Colonic mucosa (tissue), 4 donors: ENCODE measurements at regions not wholly inside any gene's neighbourhood (a gene's known extent, or its start where the extent isn't known, plus 50 kb on each side); places are given as distances from the start of the nearest gene placed in this dataset.

Source experiments
- DNase-seq: peaks from one replicate; pipeline ENCODE4 v3.0.0-alpha.2; 2020
- H3K27ac ChIP-seq: fragments of 200-600 bp; one replicate; pipeline ENCODE4 v1.8.0; 2021
- H3K27me3 ChIP-seq: fragments of 200-600 bp; one replicate; pipeline ENCODE4 v1.8.0; 2021
- H3K36me3 ChIP-seq: fragments of 200-600 bp; one replicate; pipeline ENCODE4 v1.8.0; 2021
- H3K4me1 ChIP-seq: fragments of 200-600 bp; one replicate; pipeline ENCODE4 v1.8.0; 2021; ENCODE audit warnings: mild to moderate bottlenecking
- H3K4me3 ChIP-seq: fragments of 200-600 bp; one replicate; pipeline ENCODE4 v1.8.0; 2021
- H3K9ac ChIP-seq, 2 donors: one replicate each; pipeline ENCODE4 v1.7.0; 2013; ENCODE audit warnings: control low read depth in 2 of 2, low read depth in 2 of 2, low read length in 2 of 2
- H3K9me3 ChIP-seq: fragments of 200-600 bp; one replicate; pipeline ENCODE4 v1.8.0; 2021
- CTCF ChIP-seq: fragments of 200-600 bp; IDR thresholded peaks from one replicate; pipeline ENCODE4 v1.8.0; 2022; ENCODE audit warnings: antibody characterized with exemption, mild to moderate bottlenecking
- intact Hi-C: fragments of 100-400 bp; cut with DNase I; formaldehyde crosslinking; loops from one replicate; pipeline ENCODE4 v1.14.1; 2022
- donor health status: healthy.
- donor health status: DM: no; HTN: no; CAD: no.
- donor health status: DM: no; HTN: no; CAD: no.

- Histone ChIP-seq H3K4me3 (no peak overlapping the region), H3K36me3 (no peaks in the 10 kb centered on the region), H3K27ac (no peak overlapping the region), H3K9ac (no peak overlapping the region), H3K27me3 (no peaks in the 10 kb centered on the region), H3K4me1 (no peaks in the 10 kb centered on the region), H3K9me3 (no peaks in the 10 kb centered on the region)
- TF ChIP-seq CTCF = no peak
- intact Hi-C loops = no loop called here
- no peak for DNase-seq
Observed at GRCh38 chr20:57009775-57010174, 256.7 kb downstream of the BMP7 start.

GRCh38 chr20:57012691-57013090 lies 253.8 kb downstream of the BMP7 start:
- no peak overlapping the region for H3K9ac ChIP-seq
- H3K9me3 ChIP-seq = no peaks in the 10 kb centered on the region
- no peaks in the 10 kb centered on the region for H3K27me3 ChIP-seq
- no peak for TF ChIP-seq CTCF
- no peak overlapping the region for H3K27ac ChIP-seq
- no peak overlapping the region for H3K4me3 ChIP-seq
- intact Hi-C loops = no loop called here
- H3K36me3 ChIP-seq = no peaks in the 10 kb centered on the region
- DNase-seq = no peak
- no peaks in the 10 kb centered on the region for H3K4me1 ChIP-seq

- Histone ChIP-seq H3K9me3 (no peaks in the 10 kb centered on the region), H3K4me3 (no peak overlapping the region), H3K36me3 (no peaks in the 10 kb centered on the region), H3K9ac (no peak overlapping the region), H3K27me3 (no peaks in the 10 kb centered on the region), H3K4me1 (no peaks in the 10 kb centered on the region), H3K27ac (no peak overlapping the region)
- TF ChIP-seq CTCF = no peak
- intact Hi-C loops = no loop called here
- no peak for DNase-seq
Observed at GRCh38 chr20:57013217-57013616, 253.2 kb downstream of the BMP7 start.

GRCh38 chr20:57013741-57014140 lies 252.7 kb downstream of the BMP7 start:
- no peak for DNase-seq
- Histone ChIP-seq H3K27me3 (no peaks in the 10 kb centered on the region), H3K9ac (no peak overlapping the region), H3K9me3 (no peaks in the 10 kb centered on the region), H3K4me1 (no peaks in the 10 kb centered on the region), H3K4me3 (no peak overlapping the region), H3K27ac (no peak overlapping the region), H3K36me3 (no peaks in the 10 kb centered on the region)
- no peak for TF ChIP-seq CTCF
- intact Hi-C loops = no loop called here

- H3K27me3 ChIP-seq = no peaks in the 10 kb centered on the region
- no peak overlapping the region for H3K27ac ChIP-seq
- H3K36me3 ChIP-seq = no peaks in the 10 kb centered on the region
- no peaks in the 10 kb centered on the region for H3K9me3 ChIP-seq
- H3K4me3 ChIP-seq = no peak overlapping the region
- intact Hi-C loops = no loop called here
- no peak overlapping the region for H3K9ac ChIP-seq
- DNase-seq = no peak
- H3K4me1 ChIP-seq = no peaks in the 10 kb centered on the region
- no peak for TF ChIP-seq CTCF
Observed at GRCh38 chr20:57020364-57020763, 246.1 kb downstream of the BMP7 start.

GRCh38 chr20:57022306-57022705 lies 244.1 kb downstream of the BMP7 start:
- Histone ChIP-seq H3K36me3 (no peaks in the 10 kb centered on the region), H3K9ac (no peak overlapping the region), H3K27me3 (no peaks in the 10 kb centered on the region), H3K9me3 (no peaks in the 10 kb centered on the region), H3K4me3 (no peak overlapping the region), H3K27ac (no peak overlapping the region), H3K4me1 (no peaks in the 10 kb centered on the region)
- intact Hi-C loops = no loop called here
- no peak for DNase-seq
- TF ChIP-seq CTCF = no peak
